GM19372 (cell line): ENCODE measurements at regions not wholly inside any gene's neighbourhood (a gene's known extent, or its start where the extent isn't known, plus 50 kb on each side); places are given as distances from the start of the nearest gene placed in this dataset.
A peak's percentile ranks its signal among the peaks of the same experiment; 100 is the strongest.
"Not testable (repeated sequence)": the region's sequence is repeated elsewhere in the genome, so short reads cannot be mapped to it uniquely, and the experiment has no call there.

ENCODE experiments used
- ATAC-seq: cut with Tn5 transposase; IDR thresholded peaks from one replicate; pipeline ENCODE4 v1.9.1; 2021; ENCODE audit warnings: mild to moderate bottlenecking, low read depth, moderate library complexity; ENCODE audit not compliant: unreplicated experiment

GRCh38 chr1:193406901-193407300 lies 220.5 kb upstream of the B3GALT2 start:
- peak; percentile 78 for ATAC-seq

- ATAC-seq, result no peak
These were observed 217.8 kb upstream of the B3GALT2 start for GRCh38 chr1:193404236-193404635.

- ATAC-seq, result no peak
These were observed 216.6 kb upstream of the B3GALT2 start for GRCh38 chr1:193402977-193403376.

GRCh38 chr1:193402037-193402436 lies 215.6 kb upstream of the B3GALT2 start:
- no peak for ATAC-seq

- ATAC-seq, result no peak
These were observed 207.9 kb upstream of the B3GALT2 start for GRCh38 chr1:193394336-193394735.

- ATAC-seq, result no peak
These were observed 206.3 kb upstream of the B3GALT2 start for GRCh38 chr1:193392686-193393085.

GRCh38 chr1:193388683-193389082 lies 202.3 kb upstream of the B3GALT2 start:
- no peak for ATAC-seq

GRCh38 chr1:193388165-193388564 lies 201.8 kb upstream of the B3GALT2 start:
- no peak for ATAC-seq

- no peak for ATAC-seq
These were observed 201.0 kb upstream of the B3GALT2 start for GRCh38 chr1:193387406-193387805.

- not testable (repeated sequence) for ATAC-seq
These were observed 192.0 kb upstream of the B3GALT2 start for GRCh38 chr1:193378451-193378850.

- no peak for ATAC-seq
These were observed 191.1 kb upstream of the B3GALT2 start for GRCh38 chr1:193377472-193377871.

- no peak for ATAC-seq
These were observed 186.1 kb upstream of the B3GALT2 start for GRCh38 chr1:193372553-193372952.

- peak; percentile 59 for ATAC-seq
These were observed 181.9 kb upstream of the B3GALT2 start for GRCh38 chr1:193368302-193368701.

- no peak for ATAC-seq
These were observed 181.4 kb upstream of the B3GALT2 start for GRCh38 chr1:193367863-193368262.

GRCh38 chr1:193366764-193367507 lies 180.5 kb upstream of the B3GALT2 start:
- no peak for ATAC-seq

GRCh38 chr1:193365966-193366365 lies 179.6 kb upstream of the B3GALT2 start:
- ATAC-seq, result no peak

GRCh38 chr1:193359631-193360030 lies 173.2 kb upstream of the B3GALT2 start:
- ATAC-seq, result no peak

GRCh38 chr1:193358419-193358818 lies 172.0 kb upstream of the B3GALT2 start:
- no peak for ATAC-seq

GRCh38 chr1:193356249-193356648 lies 169.8 kb upstream of the B3GALT2 start:
- no peak for ATAC-seq

GRCh38 chr1:193355626-193356025 lies 169.2 kb upstream of the B3GALT2 start:
- no peak for ATAC-seq

GRCh38 chr1:193355178-193355577 lies 168.8 kb upstream of the B3GALT2 start:
- ATAC-seq, result no peak

GRCh38 chr1:193348769-193349535 lies 162.5 kb upstream of the B3GALT2 start:
- no peak for ATAC-seq
